NCI-H2171 treated with DMSO at 0.1 percent for 48 hours (cell line): ENCODE measurements at regions not wholly inside any gene's neighbourhood (a gene's known extent, or its start where the extent isn't known, plus 50 kb on each side); places are given as distances from the start of the nearest gene placed in this dataset.

Experiments
- DNase-seq: peaks from one replicate; lab custom pipeline; 2025; lab: John Stamatoyannopoulos, UW

GRCh38 chr10:78979938-78980337, 88.8 kb upstream of the ZMIZ1 start:
- no peak for DNase-seq

GRCh38 chr10:78980354-78980753, 88.4 kb upstream of the ZMIZ1 start:
- DNase-seq: no peak

- no peak for DNase-seq
These were observed 88.0 kb upstream of the ZMIZ1 start for GRCh38 chr10:78980815-78981214.

- DNase-seq: no peak
These were observed 87.4 kb upstream of the ZMIZ1 start for GRCh38 chr10:78981257-78981969.

- no peak for DNase-seq
These were observed 86.8 kb upstream of the ZMIZ1 start for GRCh38 chr10:78981970-78982281.

GRCh38 chr10:78982726-78983125, 86.0 kb upstream of the ZMIZ1 start:
- DNase-seq: no peak

- DNase-seq: no peak
These were observed 85.2 kb upstream of the ZMIZ1 start for GRCh38 chr10:78983608-78984007.

- no peak for DNase-seq
These were observed 82.6 kb upstream of the ZMIZ1 start for GRCh38 chr10:78985973-78986818.

- DNase-seq: no peak
These were observed 77.6 kb upstream of the ZMIZ1 start for GRCh38 chr10:78991187-78991586.

GRCh38 chr10:78992333-78992732, 76.4 kb upstream of the ZMIZ1 start:
- no peak for DNase-seq

- DNase-seq: no peak
These were observed 75.4 kb upstream of the ZMIZ1 start for GRCh38 chr10:78993261-78993945.

GRCh38 chr10:78995987-78996791, 72.6 kb upstream of the ZMIZ1 start:
- DNase-seq: no peak

GRCh38 chr10:78996792-78997129, 72.0 kb upstream of the ZMIZ1 start:
- no peak for DNase-seq

GRCh38 chr10:78997635-78998618, 70.8 kb upstream of the ZMIZ1 start:
- DNase-seq: no peak

- no peak for DNase-seq
These were observed 67.5 kb upstream of the ZMIZ1 start for GRCh38 chr10:79001082-79001885.

GRCh38 chr10:79002336-79002735, 66.4 kb upstream of the ZMIZ1 start:
- no peak for DNase-seq

- no peak for DNase-seq
These were observed 65.3 kb upstream of the ZMIZ1 start for GRCh38 chr10:79003183-79004100.

- no peak for DNase-seq
These were observed 64.5 kb upstream of the ZMIZ1 start for GRCh38 chr10:79004311-79004710.
